Endometrial microvascular endothelial cells (primary cell): ENCODE measurements at regions not wholly inside any gene's neighbourhood (a gene's known extent, or its start where the extent isn't known, plus 50 kb on each side); places are given as distances from the start of the nearest gene placed in this dataset.

Source experiments
- in situ Hi-C: cut with HindIII; loops from 2 replicates; pipeline ENCODE4 v1.10.0; 2017; ENCODE audit warnings: low sequenced_read_pairs, low pct_unique_long_range_greater_than_20kb; ENCODE audit errors: inconsistent ontology term

- in situ Hi-C loops = no loop called here
These were observed 108.4 kb upstream of the ESR1 start for GRCh38 chr6:151698931-151699700.

- in situ Hi-C loops = no loop called here
These were observed 107.8 kb upstream of the ESR1 start for GRCh38 chr6:151699719-151700118.

- in situ Hi-C loops = no loop called here
These were observed 105.4 kb upstream of the ESR1 start for GRCh38 chr6:151701911-151702562.

- in situ Hi-C loops = no loop called here
These were observed 104.4 kb upstream of the ESR1 start for GRCh38 chr6:151702851-151703658.

- in situ Hi-C loops = no loop called here
These were observed 103.1 kb upstream of the ESR1 start for GRCh38 chr6:151704383-151704782.

GRCh38 chr6:151705993-151706733 lies 101.3 kb upstream of the ESR1 start:
- in situ Hi-C loops = no loop called here

- in situ Hi-C loops = no loop called here
These were observed 98.2 kb upstream of the ESR1 start for GRCh38 chr6:151709329-151709728.

GRCh38 chr6:151716526-151716932 lies 91.0 kb upstream of the ESR1 start:
- in situ Hi-C loops = no loop called here

- in situ Hi-C loops = no loop called here
These were observed 88.4 kb upstream of the ESR1 start for GRCh38 chr6:151719070-151719469.

GRCh38 chr6:151721146-151721545 lies 86.3 kb upstream of the ESR1 start:
- in situ Hi-C loops = no loop called here

- in situ Hi-C loops = no loop called here
These were observed 85.8 kb upstream of the ESR1 start for GRCh38 chr6:151721671-151722070.

GRCh38 chr6:151722342-151722741 lies 85.1 kb upstream of the ESR1 start:
- in situ Hi-C loops = no loop called here

- in situ Hi-C loops = no loop called here
These were observed 84.3 kb upstream of the ESR1 start for GRCh38 chr6:151723152-151723551.

- in situ Hi-C loops = no loop called here
These were observed 77.5 kb upstream of the ESR1 start for GRCh38 chr6:151729829-151730495.

- in situ Hi-C loops = no loop called here
These were observed 77.0 kb upstream of the ESR1 start for GRCh38 chr6:151730496-151730870.

- in situ Hi-C loops = no loop called here
These were observed 76.2 kb upstream of the ESR1 start for GRCh38 chr6:151731313-151731712.

- in situ Hi-C loops = no loop called here
These were observed 73.7 kb upstream of the ESR1 start for GRCh38 chr6:151733680-151734320.

- in situ Hi-C loops = no loop called here
These were observed 69.2 kb upstream of the ESR1 start for GRCh38 chr6:151738267-151738666.
